MM.1S (cell line): ENCODE measurements at regions not wholly inside any gene's neighbourhood (a gene's known extent, or its start where the extent isn't known, plus 50 kb on each side); places are given as distances from the start of the nearest gene placed in this dataset.

Experiments used
- DNase-seq: peaks from one replicate; pipeline ENCODE4 v3.0.0-alpha.2; 2015
- H2AFZ ChIP-seq: fragments of 300-600 bp; sonication (generic); 2 replicates; pipeline ENCODE4 v1.6.0; 2016; ENCODE audit warnings: antibody characterized with exemption, low read length
- H3F3A ChIP-seq: fragments of 300-600 bp; sonication (generic); 2 replicates; pipeline ENCODE4 v1.6.1; 2016; ENCODE audit warnings: mild to moderate bottlenecking, antibody characterized with exemption, low read length, moderate library complexity, mixed read lengths; ENCODE audit not compliant: insufficient read depth
- H3K27ac ChIP-seq: fragments of 300-600 bp; sonication (generic); 2 replicates; pipeline ENCODE4 v1.5.1; 2016; ENCODE audit warnings: mild to moderate bottlenecking, low read length
- H3K27me3 ChIP-seq: fragments of 300-600 bp; sonication (generic); replicated peaks from 2 replicates; pipeline ENCODE4 v1.6.0; 2016; ENCODE audit warnings: low read length; ENCODE audit not compliant: insufficient read depth
- H3K36me3 ChIP-seq: fragments of 300-600 bp; sonication (generic); replicated peaks from 2 replicates; pipeline ENCODE4 v1.6.1; 2016; ENCODE audit warnings: mild to moderate bottlenecking, low read length, mixed read lengths; ENCODE audit not compliant: insufficient read depth
- H3K4me1 ChIP-seq: fragments of 300-600 bp; sonication (generic); 2 replicates; pipeline ENCODE4 v1.6.1; 2016; ENCODE audit warnings: low read length, mixed read lengths
- H3K4me2 ChIP-seq: fragments of 300-600 bp; sonication (generic); 2 replicates; pipeline ENCODE4 v1.6.0; 2016; ENCODE audit warnings: low read depth, low read length
- H3K4me3 ChIP-seq: fragments of 300-600 bp; sonication (generic); 2 replicates; pipeline ENCODE4 v1.5.1; 2016; ENCODE audit warnings: low read length, mixed read lengths
- H3K79me2 ChIP-seq: fragments of 300-600 bp; sonication (generic); 2 replicates; pipeline ENCODE4 v1.6.1; 2016; ENCODE audit warnings: mixed run types, low read length, mixed read lengths
- H3K9ac ChIP-seq: fragments of 300-600 bp; sonication (generic); 2 replicates; pipeline ENCODE4 v1.6.1; 2016; ENCODE audit warnings: low read length, mixed read lengths
- H3K9me2 ChIP-seq: fragments of 300-600 bp; sonication (generic); replicated peaks from 2 replicates; pipeline ENCODE4 v1.6.1; 2016; ENCODE audit warnings: mild to moderate bottlenecking, low read length, mixed read lengths; ENCODE audit not compliant: insufficient read depth
- H3K9me3 ChIP-seq: fragments of 300-600 bp; sonication (generic); replicated peaks from 2 replicates; pipeline ENCODE4 v1.6.1; 2016; ENCODE audit warnings: mild to moderate bottlenecking, low read length, mixed read lengths; ENCODE audit not compliant: insufficient read depth
- H4K20me1 ChIP-seq: fragments of 300-600 bp; sonication (generic); 2 replicates; pipeline ENCODE4 v1.6.1; 2016; ENCODE audit warnings: mild to moderate bottlenecking, low read length, moderate library complexity, mixed read lengths; ENCODE audit not compliant: insufficient read depth
- EZH2 ChIP-seq: fragments of 300-600 bp; sonication (generic); optimal IDR thresholded peaks from 2 replicates; pipeline ENCODE3; 2017; ENCODE audit warnings: low read depth, mild to moderate bottlenecking, antibody characterized with exemption, low read length, mixed read lengths
- EZH2phosphoT487 ChIP-seq: fragments of 300-600 bp; sonication (generic); IDR thresholded peaks from 2 replicates; pipeline ENCODE4 v1.6.1; 2018; ENCODE audit warnings: antibody characterized with exemption, low read length
- TF ChIP-seq, protein P1 (sequence below): fragments of 300-600 bp; sonication (generic); IDR thresholded peaks from 2 replicates; pipeline ENCODE4 v1.5.1; 2016; ENCODE audit warnings: antibody characterized with exemption, low read length, mixed read lengths

DNA sequence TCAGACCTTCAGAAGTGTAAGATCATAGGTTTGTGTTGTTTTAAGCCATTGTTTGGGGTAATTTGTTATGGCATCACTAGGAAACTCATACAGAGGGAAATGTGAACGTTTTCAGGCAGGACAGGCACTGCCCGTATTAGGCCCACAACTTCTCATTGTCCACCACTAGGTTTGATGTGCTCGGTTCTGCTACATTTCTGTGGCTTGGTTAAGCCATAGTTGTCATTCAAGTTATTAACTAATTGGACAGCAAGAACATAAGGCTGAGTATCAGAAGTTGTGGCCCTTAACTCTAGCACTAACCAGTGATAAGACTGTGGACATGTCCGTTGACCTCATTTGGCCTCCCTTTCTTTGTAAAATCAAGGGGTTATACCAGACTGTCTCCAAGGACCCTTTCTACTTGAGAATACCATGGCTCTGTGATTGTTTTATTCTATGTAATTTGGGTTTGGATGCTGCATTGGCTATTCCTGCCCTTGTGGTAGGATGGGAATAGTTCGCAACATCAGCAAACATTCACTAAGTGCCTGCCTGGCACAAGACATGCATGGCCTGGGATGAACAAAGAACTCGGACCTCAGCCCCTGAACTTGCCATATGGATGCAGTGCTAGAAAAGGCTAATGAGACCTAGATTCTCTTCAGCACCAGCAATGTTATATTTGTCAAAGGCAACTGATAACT lies 85.7 kb downstream of the CCDC71L start:
- Histone ChIP-seq H3K79me2 (no peaks in the 10 kb centered on the region), H3K27ac (no peak overlapping the region), H3K4me1 (no peaks in the 10 kb centered on the region), H3K36me3 (no peaks in the 10 kb centered on the region), H3K9me2 (no peaks in the 10 kb centered on the region), H4K20me1 (no peaks in the 10 kb centered on the region), H3K9ac (no peak overlapping the region), H3K4me2 (no peak overlapping the region), H3K4me3 (no peak overlapping the region), H3F3A (no peaks in the 10 kb centered on the region), H3K27me3 (no peaks in the 10 kb centered on the region), H3K9me3 (no peaks in the 10 kb centered on the region), H2AFZ (no peak overlapping the region)
- TF ChIP-seq EZH2phosphoT487 (no peak), EZH2 (no peak)
- TF ChIP-seq, protein P1, sequence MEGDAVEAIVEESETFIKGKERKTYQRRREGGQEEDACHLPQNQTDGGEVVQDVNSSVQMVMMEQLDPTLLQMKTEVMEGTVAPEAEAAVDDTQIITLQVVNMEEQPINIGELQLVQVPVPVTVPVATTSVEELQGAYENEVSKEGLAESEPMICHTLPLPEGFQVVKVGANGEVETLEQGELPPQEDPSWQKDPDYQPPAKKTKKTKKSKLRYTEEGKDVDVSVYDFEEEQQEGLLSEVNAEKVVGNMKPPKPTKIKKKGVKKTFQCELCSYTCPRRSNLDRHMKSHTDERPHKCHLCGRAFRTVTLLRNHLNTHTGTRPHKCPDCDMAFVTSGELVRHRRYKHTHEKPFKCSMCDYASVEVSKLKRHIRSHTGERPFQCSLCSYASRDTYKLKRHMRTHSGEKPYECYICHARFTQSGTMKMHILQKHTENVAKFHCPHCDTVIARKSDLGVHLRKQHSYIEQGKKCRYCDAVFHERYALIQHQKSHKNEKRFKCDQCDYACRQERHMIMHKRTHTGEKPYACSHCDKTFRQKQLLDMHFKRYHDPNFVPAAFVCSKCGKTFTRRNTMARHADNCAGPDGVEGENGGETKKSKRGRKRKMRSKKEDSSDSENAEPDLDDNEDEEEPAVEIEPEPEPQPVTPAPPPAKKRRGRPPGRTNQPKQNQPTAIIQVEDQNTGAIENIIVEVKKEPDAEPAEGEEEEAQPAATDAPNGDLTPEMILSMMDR = no peak
- DNase-seq = no peak

DNA sequence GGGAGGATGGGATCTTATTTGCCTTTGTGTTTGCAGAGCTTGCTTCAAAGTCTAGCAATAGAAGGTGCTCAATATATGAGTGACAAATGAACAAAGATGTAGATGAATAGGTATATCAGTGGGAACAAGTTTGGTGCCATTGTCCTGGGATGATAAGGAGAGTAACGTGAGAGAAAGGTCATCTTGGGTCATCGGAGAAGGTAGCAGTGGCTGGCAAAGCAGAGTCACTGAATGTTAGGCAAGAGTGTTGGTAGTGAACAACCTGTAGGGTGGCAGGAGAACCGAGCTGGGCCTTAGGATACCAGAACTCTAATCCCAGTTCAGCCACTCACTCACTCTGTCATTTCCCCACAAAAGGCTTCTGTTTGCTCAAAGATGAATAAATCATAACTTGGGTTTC lies 87.2 kb downstream of the CCDC71L start:
- Histone ChIP-seq H3K36me3 (no peaks in the 10 kb centered on the region), H3K4me3 (no peak overlapping the region), H4K20me1 (no peaks in the 10 kb centered on the region), H3K27ac (no peak overlapping the region), H2AFZ (no peak overlapping the region), H3K4me2 (no peak overlapping the region), H3K27me3 (no peaks in the 10 kb centered on the region), H3K4me1 (peaks cover 6% of the 10 kb centered on the region), H3F3A (no peaks in the 10 kb centered on the region), H3K9me2 (no peaks in the 10 kb centered on the region), H3K79me2 (no peaks in the 10 kb centered on the region), H3K9ac (no peak overlapping the region), H3K9me3 (no peaks in the 10 kb centered on the region)
- TF ChIP-seq EZH2phosphoT487 (no peak), EZH2 (no peak)
- TF ChIP-seq, protein P1 = no peak
- no peak for DNase-seq

DNA sequence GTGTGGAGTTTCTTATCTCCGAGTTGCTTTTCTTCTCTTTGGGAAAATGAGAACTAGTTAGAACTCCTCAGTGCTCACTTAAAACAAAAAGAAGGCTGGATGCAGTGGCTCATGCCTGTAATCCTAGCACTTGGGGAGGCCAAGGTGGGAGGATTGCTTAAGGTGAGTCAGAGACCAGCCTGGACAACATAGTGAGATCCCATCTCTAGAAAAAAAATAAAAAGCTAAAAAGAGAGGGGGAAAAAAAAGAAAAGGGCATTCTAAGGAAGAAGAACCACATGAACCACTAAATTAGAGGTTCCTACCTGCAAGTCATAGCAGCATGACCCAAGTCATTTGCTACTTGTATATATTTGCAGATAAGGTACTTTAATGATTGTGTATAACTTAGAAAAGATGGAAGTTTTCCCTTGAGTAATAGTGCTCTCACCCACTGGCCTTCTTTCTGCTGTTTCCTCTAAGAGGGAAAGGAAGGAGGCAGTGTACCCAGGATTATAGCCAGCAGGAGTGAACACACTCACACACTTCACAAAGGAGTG lies 87.8 kb downstream of the CCDC71L start:
- Histone ChIP-seq H2AFZ (no peak overlapping the region), H3K9ac (no peak overlapping the region), H3K79me2 (no peaks in the 10 kb centered on the region), H3K9me3 (no peaks in the 10 kb centered on the region), H3K36me3 (no peaks in the 10 kb centered on the region), H3K27ac (no peak overlapping the region), H4K20me1 (no peaks in the 10 kb centered on the region), H3K9me2 (no peaks in the 10 kb centered on the region), H3K4me3 (no peak overlapping the region), H3K27me3 (no peaks in the 10 kb centered on the region), H3K4me1 (peaks cover 10% of the 10 kb centered on the region), H3K4me2 (no peak overlapping the region), H3F3A (no peaks in the 10 kb centered on the region)
- TF ChIP-seq EZH2phosphoT487 (no peak), EZH2 (no peak)
- TF ChIP-seq, protein P1 = no peak
- DNase-seq = no peak
